ENCODE measurements at regions not wholly inside any gene's neighbourhood (a gene's known extent, or its start where the extent isn't known, plus 50 kb on each side); places are given as distances from the start of the nearest gene placed in this dataset.
"Not testable (repeated sequence)": the region's sequence is repeated elsewhere in the genome, so short reads cannot be mapped to it uniquely, and the experiment has no call there.

DNA sequence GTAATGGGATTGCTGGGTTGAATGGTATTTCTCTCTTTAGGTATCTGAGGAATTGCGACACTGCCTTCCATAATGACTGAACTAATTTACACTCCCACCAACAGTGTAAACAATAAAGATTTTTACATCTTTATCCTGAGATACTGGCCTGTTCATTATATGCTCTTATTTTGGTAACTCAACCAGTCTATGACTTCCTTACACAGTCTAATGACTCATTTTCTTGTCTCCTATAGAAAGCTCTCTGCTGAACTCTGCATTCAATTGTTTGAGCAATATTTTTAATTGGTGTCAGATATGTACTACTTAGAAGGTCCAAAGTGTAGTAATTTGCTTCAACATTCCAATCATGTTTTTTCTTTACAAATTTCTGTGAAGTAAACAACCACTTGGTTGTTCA, 1351.8 kb downstream of the FSCB start:
- no peak for DNase-seq

DNA sequence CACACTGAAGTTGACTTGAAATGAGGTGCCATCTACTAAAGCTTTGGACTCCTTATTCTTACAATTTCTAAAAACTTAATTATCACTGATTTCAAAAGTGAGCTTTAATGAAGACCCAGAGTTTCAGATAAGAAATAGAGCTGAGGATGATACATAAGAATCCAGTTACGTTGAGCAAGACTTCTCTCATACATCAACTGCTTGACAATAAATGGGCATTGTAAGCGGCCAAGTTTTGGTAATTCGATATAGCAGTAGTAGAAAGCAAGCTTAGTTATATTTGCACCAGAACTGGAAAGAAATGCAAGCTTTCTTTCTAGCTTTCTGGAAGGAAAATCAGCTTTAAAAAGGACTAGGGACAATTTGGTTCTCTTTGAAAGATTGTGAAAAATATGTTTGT, 1359.6 kb downstream of the FSCB start:
- no peak for DNase-seq

- DNase-seq = no peak
These were observed 1361.7 kb downstream of the FSCB start for GRCh38 chr14:43145361-43145760.

DNA sequence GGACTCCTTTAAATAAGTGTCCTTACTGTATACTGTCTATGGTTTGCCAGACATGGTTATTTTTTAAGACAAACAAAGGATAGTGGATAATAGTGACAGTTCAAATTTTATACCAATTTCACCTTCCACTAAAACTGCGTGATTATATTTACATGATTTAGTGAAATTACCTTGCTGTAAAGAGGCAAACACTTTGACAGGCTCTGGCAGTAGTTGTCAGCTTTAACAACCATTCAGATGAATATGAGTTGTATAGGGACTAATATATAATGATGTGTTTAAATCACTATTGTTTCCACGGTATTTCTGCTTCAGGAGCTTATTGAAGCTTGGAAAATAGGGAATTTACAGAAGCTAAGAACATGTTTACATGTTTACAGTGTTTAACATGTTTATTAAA, 1364.0 kb downstream of the FSCB start:
- no peak for DNase-seq

DNA sequence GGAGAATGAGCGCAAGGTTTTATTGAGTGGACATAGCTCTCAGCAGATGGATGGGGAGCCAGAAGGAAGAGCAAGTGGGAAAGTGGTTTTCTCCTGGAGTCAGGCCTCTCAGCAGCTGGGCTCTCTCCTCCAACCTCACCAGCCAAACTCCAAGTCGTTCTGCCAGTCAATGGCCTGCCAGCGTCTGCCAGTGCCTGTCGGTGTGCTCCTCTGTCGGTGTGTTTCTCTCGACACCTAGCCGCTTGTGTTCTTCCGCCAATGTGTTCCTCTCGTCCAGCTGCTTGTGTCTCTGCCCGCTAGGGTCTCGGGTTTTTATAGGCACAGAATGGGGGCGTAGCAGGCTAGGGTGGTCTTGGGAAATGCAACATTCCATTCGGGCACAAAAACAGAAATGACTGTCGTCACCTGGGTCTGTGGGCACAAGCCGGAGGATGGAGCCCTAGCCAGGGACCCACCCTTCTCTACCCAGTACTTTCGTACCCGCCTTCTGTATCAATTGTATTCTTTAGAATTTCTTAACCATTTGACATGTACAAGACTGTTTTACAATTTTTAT, 1365.4 kb downstream of the FSCB start:
- DNase-seq = no peak

- no peak for DNase-seq
These were observed 1366.6 kb downstream of the FSCB start for GRCh38 chr14:43140453-43140852.

DNA sequence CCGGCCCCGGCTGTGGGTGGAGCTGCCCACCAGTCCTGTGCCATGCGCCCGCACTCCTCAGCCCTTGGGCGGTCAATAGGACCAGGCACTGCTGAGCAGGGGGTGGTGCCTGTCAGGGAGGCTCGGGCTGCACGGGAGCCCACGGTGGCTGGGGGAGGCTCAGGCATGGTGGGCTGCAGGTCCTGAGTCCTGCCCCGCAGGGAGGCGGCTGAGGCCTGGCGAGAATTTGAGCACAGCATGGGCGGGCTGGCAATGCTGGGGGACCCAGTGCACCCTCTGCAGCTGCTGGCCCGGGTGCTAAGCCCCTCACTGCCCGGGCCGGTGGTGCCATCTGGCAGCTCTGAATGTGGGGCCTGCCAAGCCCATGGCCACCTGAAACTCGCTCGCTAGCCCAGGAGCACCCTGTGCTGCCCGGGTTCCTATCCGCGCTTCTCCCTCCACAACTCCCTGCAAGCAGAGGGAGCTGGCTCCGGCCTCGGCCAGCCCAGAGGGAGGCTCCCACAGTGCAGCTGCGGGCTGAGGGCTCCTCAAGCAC, 1371.1 kb downstream of the FSCB start:
- no peak for DNase-seq

DNA sequence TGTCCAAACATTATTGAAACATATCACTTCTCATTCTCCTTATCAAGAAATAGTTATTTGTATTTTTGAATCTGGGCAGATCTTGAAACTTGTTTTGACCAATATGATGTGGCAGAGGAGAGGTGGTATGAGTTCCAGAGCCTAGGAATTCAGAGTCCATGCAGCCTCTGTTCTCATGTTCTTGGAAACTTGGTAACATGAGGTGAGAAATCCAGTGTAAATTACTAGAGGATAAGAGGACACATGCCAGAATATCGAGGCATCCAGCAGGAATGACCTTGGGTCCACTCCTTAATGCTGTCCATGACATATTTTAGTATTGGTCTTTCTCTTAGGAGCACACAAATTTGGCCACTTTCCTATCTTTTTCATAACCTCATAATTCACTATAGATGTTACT, 1374.6 kb downstream of the FSCB start:
- DNase-seq = no peak

DNA sequence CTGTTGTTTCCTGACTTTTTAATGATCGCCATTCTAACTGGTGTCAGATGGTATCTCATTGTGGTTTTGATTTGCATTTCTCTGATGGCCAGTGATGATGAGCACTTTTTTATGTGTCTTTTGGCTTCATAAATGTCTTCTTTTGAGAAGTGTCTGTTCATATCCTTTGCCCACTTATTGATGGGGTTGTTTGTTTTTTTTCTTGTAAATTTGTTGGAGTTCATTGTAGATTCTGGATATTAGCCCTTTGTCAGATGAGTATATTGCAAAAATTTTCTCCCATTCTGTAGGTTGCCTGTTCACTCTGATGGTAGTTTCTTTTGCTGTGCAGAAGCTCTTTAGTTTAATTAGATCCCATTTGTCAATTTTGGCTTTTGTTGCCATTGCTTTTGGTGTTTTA, 1378.7 kb downstream of the FSCB start:
- DNase-seq = not testable (repeated sequence)

DNA sequence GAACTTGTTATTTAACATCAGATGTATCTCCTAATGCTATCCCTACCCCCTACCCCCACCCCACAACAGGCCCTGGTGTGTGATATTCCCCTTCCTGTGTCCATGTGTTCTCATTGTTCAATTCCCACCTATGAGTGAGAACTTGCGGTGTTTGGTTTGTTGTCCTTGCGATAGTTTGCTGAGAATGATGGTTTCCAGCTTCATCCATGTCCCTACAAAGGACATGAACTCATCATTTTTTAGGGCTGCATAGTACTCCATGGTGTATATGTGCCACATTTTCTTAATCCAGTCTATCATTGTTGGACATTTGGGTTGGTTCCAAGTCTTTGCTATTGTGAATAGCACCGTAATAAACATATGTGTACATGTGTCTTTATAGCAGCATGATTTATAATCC, 1379.2 kb downstream of the FSCB start:
- not testable (repeated sequence) for DNase-seq

DNA sequence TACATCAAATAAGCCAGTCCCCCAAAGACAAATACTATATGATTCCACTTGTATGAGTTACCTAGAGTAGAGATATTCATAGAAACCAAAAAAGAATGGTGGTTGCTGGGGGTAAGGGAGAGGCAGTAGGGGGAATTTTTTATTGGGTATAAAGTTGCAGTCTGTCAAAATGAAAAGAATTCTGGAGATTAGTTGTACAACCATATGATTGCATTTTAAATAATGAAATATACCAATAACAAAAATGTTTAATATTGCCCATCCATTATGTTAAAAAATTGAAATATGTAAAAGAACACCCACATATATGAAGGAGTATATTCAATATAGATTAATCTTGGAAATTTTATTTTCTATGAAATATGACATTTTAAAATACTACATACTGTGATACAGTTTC, 1383.5 kb downstream of the FSCB start:
- no peak for DNase-seq

DNA sequence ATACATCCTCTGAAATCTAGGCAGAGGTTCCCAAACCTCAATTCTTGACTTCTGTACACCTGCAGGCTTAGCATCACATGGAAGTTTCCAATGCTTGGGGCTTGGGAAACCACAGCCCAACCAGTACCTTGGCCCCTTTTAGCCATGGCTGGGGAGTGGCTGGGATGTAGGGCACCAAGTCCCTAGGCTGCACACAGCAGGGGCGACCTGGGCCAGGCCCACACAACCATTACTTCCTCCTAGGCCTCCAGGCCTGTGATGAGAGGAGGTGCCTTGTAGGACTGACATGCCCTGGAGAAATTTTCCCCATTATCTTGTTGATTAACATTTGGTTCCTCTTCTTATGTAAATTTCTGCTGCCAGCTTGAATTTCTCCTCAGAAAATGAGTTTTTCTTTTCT, 1387.4 kb downstream of the FSCB start:
- DNase-seq = no peak

DNA sequence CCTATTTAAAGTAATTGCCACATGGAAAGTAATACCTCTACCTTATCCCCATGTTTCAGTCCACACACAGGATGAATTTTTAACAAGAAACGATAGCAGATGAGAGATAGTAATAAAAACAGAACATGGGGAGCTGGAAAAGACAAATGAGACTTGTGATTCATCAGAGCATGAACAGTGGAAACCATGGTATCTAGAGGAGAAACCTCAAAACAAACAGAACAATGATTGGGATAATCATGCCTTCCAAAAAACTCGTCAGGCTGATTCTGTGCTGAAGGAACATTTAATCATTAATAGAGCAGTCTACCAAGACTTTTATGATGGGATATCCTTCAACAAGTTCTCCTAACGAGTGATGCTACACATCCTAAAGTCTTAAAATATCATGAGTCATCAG, 1390.7 kb downstream of the FSCB start:
- DNase-seq = no peak

DNA sequence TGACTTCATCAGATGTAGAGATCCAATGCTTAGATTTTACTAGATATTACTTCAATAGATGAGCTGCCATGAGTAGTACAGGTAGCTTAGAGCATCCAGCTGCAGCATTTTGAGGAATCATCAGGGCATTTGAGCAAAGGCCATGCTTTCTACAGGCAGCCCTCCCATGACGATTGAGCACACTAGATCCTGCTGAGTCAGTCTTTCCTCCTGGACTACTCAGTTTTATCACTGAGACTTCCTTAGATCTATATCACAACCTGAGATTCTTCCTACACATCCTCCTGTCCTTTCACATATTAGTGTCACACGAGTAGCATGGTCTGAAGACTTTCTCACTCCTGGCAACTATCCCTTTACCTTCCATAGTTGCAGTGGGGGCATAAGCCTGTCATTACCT, 1401.8 kb downstream of the FSCB start:
- no peak for DNase-seq

DNA sequence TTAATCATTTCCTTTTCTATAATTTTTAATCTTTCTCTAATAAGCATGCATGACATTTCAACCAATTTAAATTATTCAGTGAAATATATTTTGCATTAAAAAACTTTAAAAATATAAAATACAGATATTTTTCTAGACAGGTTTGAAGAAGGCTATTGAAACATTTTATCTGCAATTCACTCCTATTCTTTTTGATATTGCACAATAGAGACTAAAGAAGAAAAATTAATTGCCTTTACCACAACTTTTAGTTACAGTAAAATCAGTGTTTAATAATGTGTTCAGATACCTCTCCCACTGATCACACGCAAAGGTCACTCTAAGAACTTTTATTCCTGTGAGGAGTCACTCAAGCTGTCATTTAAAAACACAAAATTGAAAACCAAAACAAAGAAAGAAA, 1416.7 kb downstream of the FSCB start:
- DNase-seq = no peak

- no peak for DNase-seq
These were observed 1419.4 kb downstream of the FSCB start for GRCh38 chr14:43087666-43088065.

DNA sequence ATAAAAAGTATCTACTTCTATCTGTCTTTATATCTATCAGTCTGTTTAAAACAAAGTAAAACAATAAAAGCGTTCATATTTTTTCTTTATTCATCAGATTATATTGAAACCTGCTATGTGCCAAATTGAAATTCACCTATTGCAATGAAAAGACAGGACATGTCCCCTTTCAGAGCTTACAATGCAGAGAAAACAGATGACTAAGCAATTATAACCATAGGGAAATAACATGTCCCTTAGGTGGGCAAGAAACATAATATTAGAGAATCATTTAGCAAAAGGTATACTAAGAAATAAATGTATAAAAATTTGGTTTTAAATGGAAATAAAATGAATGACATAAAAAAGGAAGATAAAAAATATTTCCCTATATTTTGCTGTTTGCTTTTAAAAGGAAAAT, 1421.3 kb downstream of the FSCB start:
- DNase-seq = no peak

DNA sequence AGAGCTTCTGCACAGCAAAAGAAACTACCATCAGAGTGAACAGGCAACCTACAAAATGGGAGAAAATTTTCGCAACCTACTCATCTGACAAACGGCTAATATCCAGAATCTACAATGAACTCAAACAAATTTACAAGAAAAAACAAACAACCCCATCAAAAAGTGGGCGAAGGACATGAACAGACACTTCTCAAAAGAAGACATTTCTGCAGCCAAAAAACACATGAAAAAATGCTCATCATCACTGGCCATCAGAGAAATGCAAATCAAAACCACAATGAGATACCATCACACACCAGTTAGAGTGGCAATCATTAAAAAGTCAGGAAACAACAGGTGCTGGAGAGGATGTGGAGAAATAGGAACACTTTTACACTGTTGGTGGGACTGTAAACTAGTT, 1439.7 kb downstream of the FSCB start:
- DNase-seq = not testable (repeated sequence)

DNA sequence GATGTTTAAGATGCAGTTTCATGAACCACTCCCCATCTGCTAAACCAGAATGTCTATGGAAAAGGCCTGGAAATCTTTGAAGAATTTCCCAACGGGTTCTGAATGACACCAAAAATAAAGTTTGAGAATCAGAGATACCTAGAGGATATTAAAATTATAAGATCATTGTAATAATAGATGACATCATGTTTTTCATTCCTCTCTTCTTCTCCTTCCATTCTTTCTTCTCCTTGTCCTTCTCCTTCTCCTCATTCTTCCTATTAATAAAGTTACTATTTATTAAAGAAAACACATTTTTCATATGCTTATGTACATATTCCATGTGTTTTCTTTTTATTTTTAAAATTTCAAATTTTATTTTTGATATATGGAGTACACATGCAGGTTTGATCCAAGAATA, 1449.4 kb downstream of the LRFN5 start:
- DNase-seq = no peak

DNA sequence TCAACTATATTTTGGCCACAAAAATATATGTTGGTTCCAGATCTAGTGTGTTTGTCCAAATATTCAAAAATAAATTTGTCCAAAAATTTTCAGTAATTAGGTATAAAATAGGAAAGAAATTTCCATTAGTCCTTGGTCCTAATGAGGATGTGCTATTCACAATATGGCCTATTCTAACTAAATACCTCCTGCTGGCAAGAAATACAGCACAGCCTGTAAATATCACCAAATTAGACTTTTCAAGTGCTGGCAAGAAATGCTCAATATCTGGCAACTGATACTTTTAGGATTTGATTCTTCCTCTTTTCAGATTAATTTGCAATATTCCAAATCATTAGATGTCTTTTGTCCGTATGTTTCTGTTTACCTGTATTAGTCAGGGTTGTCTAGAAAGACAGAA, 1446.2 kb downstream of the LRFN5 start:
- DNase-seq = no peak

DNA sequence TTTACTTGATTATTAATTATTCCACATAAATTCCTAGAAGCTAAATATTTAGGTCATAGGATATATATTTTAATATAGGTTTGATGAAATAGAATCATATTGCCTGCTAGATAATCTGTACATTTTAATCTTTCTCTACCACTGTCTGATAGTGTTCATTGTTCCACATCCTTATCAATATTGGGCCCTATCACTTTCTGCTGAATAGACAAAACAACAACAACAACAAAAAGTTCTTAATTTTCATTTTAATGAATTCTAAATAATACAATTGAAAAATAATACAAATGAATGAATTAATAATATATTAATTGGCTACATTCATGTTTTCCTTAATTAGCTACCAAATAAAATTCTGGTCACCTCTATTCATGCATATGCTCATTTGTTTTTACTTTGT, 1437.2 kb downstream of the LRFN5 start:
- no peak for DNase-seq

GRCh38 chr14:43042408-43042807, 1435.7 kb downstream of the LRFN5 start:
- no peak for DNase-seq

DNA sequence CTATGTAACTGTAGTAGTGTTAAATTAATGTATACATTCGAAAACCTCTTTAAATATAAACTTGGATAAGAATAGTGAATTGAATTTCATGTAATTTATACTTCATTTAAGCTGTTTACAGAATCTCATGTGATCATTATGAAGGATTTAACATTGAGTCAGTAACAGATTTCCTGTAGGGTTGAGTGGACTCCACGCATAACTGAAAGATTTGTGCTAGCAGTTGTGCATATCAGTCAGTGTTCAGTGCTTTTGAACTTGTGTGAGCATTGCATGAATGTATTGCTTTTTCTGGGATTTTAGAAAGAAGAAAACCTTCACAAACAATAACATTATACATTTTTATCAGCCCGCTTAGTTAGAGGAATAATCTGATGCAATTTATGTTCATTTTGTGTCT, 1435.3 kb downstream of the LRFN5 start:
- DNase-seq = no peak

GRCh38 chr14:43041207-43041606, 1434.5 kb downstream of the LRFN5 start:
- no peak for DNase-seq

DNA sequence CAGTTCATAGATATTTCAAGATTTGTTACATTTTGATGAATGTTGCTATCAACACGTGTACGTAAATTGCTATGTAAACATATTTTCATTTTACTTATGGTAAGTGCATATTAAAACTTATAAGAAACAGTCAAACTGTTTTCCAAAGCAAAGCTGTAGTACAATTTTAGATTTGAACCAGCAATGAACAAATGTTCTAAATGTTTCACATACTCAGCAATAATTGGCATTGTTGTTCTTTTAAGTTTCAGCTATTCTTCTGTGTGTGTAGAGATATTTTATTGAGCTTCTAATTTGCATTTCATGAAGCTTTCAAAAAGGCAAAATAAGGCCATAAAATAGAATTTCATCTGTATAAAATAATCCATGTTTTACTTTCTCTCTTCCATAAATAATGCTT, 1433.2 kb downstream of the LRFN5 start:
- DNase-seq = no peak

All from right kidney (tissue), 1 donor.